PFSK-1 (cell line): ENCODE measurements at regions not wholly inside any gene's neighbourhood (a gene's known extent, or its start where the extent isn't known, plus 50 kb on each side); places are given as distances from the start of the nearest gene placed in this dataset.

Experiments used
- FOXP2 ChIP-seq: optimal IDR thresholded peaks from 2 replicates; pipeline ENCODE3; 2011; ENCODE audit warnings: borderline replicate concordance, control low read depth, inconsistent platforms; ENCODE audit not compliant: insufficient read depth; ENCODE audit errors: extremely low read length, extremely low read depth
- POLR2AphosphoS5 ChIP-seq: IDR thresholded peaks from 2 replicates; pipeline ENCODE4 v1.6.1; 2012; ENCODE audit warnings: low read depth, mild to moderate bottlenecking, control low read depth, low read length, moderate library complexity
- REST ChIP-seq, 2 experiments: IDR thresholded peaks; 2 replicates each; pipeline versions ENCODE4 v1.6.1 to v1.8.0; 2011 to 2012; ENCODE audit warnings: low read depth in 2 of 2, low read length in 2 of 2, control low read depth in 1 of 2, inconsistent platforms in 1 of 2, mild to moderate bottlenecking in 1 of 2, moderate library complexity in 1 of 2; ENCODE audit not compliant: insufficient read depth in 1 of 2
- SIN3A ChIP-seq: IDR thresholded peaks from 2 replicates; pipeline ENCODE4 v1.6.1; 2012; ENCODE audit warnings: mild to moderate bottlenecking, low read length, moderate library complexity, borderline replicate concordance; ENCODE audit not compliant: insufficient read depth
- TAF1 ChIP-seq: IDR thresholded peaks from 2 replicates; pipeline ENCODE4 v1.6.1; 2012; ENCODE audit warnings: low read length, control low read depth, borderline replicate concordance; ENCODE audit not compliant: insufficient read depth

DNA sequence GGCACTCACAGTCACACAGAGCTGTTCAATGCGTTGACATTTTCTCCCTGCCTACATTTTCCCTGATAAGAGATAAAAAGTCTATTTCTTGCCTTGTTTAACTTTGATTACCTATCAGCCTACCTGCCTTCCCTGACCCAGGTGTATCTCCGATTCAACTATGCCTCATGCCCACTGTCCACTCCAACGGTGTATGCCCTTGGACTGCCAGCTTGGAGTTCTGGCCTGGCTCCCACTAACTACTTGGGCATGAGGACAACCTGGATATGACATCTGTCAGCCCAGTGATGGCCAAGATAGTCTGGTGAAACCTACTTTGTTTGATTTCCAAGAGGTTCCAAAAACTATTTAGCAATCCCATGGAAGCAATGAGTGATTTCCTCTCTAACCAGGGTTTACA lies 93.0 kb upstream of the PELI2 start:
- no peak for TF ChIP-seq FOXP2
- no peak for TF ChIP-seq SIN3A
- TF ChIP-seq POLR2AphosphoS5 = no peak
- no peak for TF ChIP-seq TAF1
- TF ChIP-seq REST (IDR thresholded peaks at IDR 0.05; ENCODE audit: insufficient read depth in 1 of 2, low read depth in 2 of 2, low read length in 2 of 2) = no peak

GRCh38 chr14:56026506-56026905 lies 91.7 kb upstream of the PELI2 start:
- TF ChIP-seq TAF1 (no peak), POLR2AphosphoS5 (no peak), SIN3A (no peak), REST (IDR thresholded peaks at IDR 0.05; ENCODE audit: insufficient read depth in 1 of 2, low read depth in 2 of 2, low read length in 2 of 2) (no peak), FOXP2 (no peak)

GRCh38 chr14:56027421-56027820 lies 90.8 kb upstream of the PELI2 start:
- TF ChIP-seq REST (IDR thresholded peaks at IDR 0.05; ENCODE audit: insufficient read depth in 1 of 2, low read depth in 2 of 2, low read length in 2 of 2) (no peak), POLR2AphosphoS5 (no peak), SIN3A (no peak), FOXP2 (no peak), TAF1 (no peak)

- TF ChIP-seq SIN3A (no peak), REST (IDR thresholded peaks at IDR 0.05; ENCODE audit: insufficient read depth in 1 of 2, low read depth in 2 of 2, low read length in 2 of 2) (no peak), FOXP2 (no peak), TAF1 (no peak), POLR2AphosphoS5 (no peak)
Measured at GRCh38 chr14:56027916-56028712, 90.1 kb upstream of the PELI2 start.

- TF ChIP-seq FOXP2 (no peak), TAF1 (no peak), POLR2AphosphoS5 (no peak), SIN3A (no peak), REST (IDR thresholded peaks at IDR 0.05; ENCODE audit: insufficient read depth in 1 of 2, low read depth in 2 of 2, low read length in 2 of 2) (no peak)
Measured at GRCh38 chr14:56036353-56036752, 81.9 kb upstream of the PELI2 start.
